Vagina (tissue), 2 donors: ENCODE measurements at regions not wholly inside any gene's neighbourhood (a gene's known extent, or its start where the extent isn't known, plus 50 kb on each side); places are given as distances from the start of the nearest gene placed in this dataset.

ENCODE experiments used
- DNase-seq, 2 donors: peaks; one replicate each; pipeline ENCODE4 v3.0.0-alpha.2; 2017; ENCODE audit errors: extremely low spot score in 2 of 2
- H3K27ac ChIP-seq: fragments of 200-600 bp; sonication (generic); one replicate; pipeline ENCODE4 v1.5.1; 2019
- H3K27me3 ChIP-seq: fragments of 200-600 bp; sonication (generic); one replicate; pipeline ENCODE4 v1.5.1; 2019
- H3K36me3 ChIP-seq, 2 donors: fragments of 200-600 bp; sonication (generic); one replicate each; pipeline ENCODE4 v1.5.1; 2017 to 2019
- H3K4me1 ChIP-seq: fragments of 200-600 bp; sonication (generic); one replicate; pipeline ENCODE4 v1.5.1; 2019
- H3K4me3 ChIP-seq, 2 donors: fragments of 200-600 bp; sonication (generic); 1 replicate in 1 of 2; 2 replicates in 1 of 2; pipeline ENCODE4 v1.5.1; 2016 to 2019
- H3K9me3 ChIP-seq: fragments of 200-600 bp; sonication (generic); one replicate; pipeline ENCODE4 v1.5.1; 2019
- POLR2A ChIP-seq, 2 donors: fragments of 450-650 bp; IDR thresholded peaks; one replicate each; pipeline ENCODE4 v1.6.1; 2017; ENCODE audit warnings: antibody characterized with exemption in 2 of 2, mild to moderate bottlenecking in 2 of 2, moderate library complexity in 2 of 2
- POLR2AphosphoS5 ChIP-seq, 2 donors: sonication (generic); formaldehyde crosslinking; IDR thresholded peaks; one replicate each; pipeline ENCODE4 v1.9.0; 2017; ENCODE audit warnings: antibody characterized with exemption in 2 of 2, mild to moderate bottlenecking in 2 of 2, low read depth in 1 of 2; ENCODE audit not compliant: insufficient read depth in 1 of 2
- intact Hi-C: fragments of 100-400 bp; cut with DNase I; formaldehyde crosslinking; loops from one replicate; pipeline ENCODE4 v1.15.1; 2023
- TF ChIP-seq, protein P1 (sequence below), 3 experiments: fragments of 450-650 bp in 2 of 3; fragments of 200-600 bp in 1 of 3; sonication (generic) in 1 of 3; IDR thresholded peaks; one replicate each; pipeline ENCODE4 v1.5.1; 2017 to 2019; ENCODE audit warnings: antibody characterized with exemption in 3 of 3, mild to moderate bottlenecking in 2 of 3, moderate library complexity in 2 of 3

DNA sequence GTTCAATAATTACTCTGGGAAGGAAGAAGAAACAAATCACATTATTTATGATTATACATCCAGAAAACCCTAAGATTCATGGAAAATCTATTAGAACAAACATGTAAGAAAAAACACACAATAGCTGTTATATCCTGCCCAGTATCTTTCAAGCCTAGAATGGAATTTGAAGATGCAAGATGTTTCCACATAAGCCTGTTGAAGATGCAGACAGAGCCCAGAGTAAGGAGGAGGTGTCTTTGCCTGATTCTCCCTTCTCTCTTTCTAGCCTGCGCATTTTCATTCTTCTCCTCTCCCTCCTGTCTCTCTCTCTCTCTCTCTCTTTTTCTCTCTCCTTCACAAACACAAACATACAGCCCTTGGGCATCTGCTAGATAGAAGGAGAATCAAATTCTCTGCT, 170.1 kb upstream of the INHBA start:
- DNase-seq = no peak
- intact Hi-C loops = no loop called here
- Histone ChIP-seq H3K9me3 (no peaks in the 10 kb centered on the region), H3K27me3 (no peaks in the 10 kb centered on the region), H3K27ac (no peak overlapping the region), H3K36me3 (no peaks in the 10 kb centered on the region), H3K4me3 (no peak overlapping the region), H3K4me1 (peaks cover 7% of the 10 kb centered on the region)
- no peak for TF ChIP-seq POLR2AphosphoS5 (IDR thresholded peaks at IDR 0.05; ENCODE audit: insufficient read depth in 1 of 2, low read depth in 1 of 2)
- TF ChIP-seq, protein P1, sequence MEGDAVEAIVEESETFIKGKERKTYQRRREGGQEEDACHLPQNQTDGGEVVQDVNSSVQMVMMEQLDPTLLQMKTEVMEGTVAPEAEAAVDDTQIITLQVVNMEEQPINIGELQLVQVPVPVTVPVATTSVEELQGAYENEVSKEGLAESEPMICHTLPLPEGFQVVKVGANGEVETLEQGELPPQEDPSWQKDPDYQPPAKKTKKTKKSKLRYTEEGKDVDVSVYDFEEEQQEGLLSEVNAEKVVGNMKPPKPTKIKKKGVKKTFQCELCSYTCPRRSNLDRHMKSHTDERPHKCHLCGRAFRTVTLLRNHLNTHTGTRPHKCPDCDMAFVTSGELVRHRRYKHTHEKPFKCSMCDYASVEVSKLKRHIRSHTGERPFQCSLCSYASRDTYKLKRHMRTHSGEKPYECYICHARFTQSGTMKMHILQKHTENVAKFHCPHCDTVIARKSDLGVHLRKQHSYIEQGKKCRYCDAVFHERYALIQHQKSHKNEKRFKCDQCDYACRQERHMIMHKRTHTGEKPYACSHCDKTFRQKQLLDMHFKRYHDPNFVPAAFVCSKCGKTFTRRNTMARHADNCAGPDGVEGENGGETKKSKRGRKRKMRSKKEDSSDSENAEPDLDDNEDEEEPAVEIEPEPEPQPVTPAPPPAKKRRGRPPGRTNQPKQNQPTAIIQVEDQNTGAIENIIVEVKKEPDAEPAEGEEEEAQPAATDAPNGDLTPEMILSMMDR (IDR thresholded peaks at IDR 0.05) = no peak
- TF ChIP-seq POLR2A (IDR thresholded peaks at IDR 0.05) = no peak

DNA sequence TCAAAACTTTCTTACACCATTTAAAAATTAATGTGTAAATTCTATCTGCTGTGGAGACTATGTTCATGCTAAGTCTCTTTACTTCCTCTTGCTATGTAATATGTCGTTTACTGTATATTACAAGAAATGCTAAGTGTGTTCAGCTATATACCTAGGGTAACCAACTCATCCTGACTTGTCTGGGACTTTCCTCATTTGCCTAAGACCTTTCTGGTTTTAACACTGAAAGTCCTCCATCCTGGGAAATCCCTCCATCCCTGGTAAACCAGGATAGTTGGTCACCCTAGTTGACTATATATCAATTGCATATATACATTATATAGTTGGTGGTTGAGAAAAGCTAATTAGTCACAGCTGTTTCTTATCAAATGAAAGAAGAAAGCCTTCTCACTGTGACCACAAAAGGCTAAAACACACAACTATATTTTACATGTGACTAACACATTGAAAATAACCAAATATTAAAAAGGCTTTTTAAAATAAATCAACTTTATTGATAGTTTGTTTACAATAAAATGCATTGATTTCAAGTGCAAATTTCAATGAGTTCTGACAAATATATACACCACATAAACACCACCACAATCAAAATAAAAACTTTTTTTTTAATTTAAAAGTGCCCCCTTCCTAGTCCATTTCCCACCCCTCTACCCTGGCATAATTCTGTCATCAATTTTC, 167.7 kb upstream of the INHBA start:
- no peak for DNase-seq
- H3K27ac ChIP-seq = no peak overlapping the region
- peaks cover 7% of the 10 kb centered on the region for H3K4me1 ChIP-seq
- H3K9me3 ChIP-seq = no peaks in the 10 kb centered on the region
- intact Hi-C loops = no loop called here
- H3K36me3 ChIP-seq = no peaks in the 10 kb centered on the region
- no peaks in the 10 kb centered on the region for H3K27me3 ChIP-seq
- no peak overlapping the region for H3K4me3 ChIP-seq
- TF ChIP-seq, protein P1 (IDR thresholded peaks at IDR 0.05) = no peak
- TF ChIP-seq POLR2A (IDR thresholded peaks at IDR 0.05) = no peak
- TF ChIP-seq POLR2AphosphoS5 (IDR thresholded peaks at IDR 0.05; ENCODE audit: insufficient read depth in 1 of 2, low read depth in 1 of 2) = no peak

DNA sequence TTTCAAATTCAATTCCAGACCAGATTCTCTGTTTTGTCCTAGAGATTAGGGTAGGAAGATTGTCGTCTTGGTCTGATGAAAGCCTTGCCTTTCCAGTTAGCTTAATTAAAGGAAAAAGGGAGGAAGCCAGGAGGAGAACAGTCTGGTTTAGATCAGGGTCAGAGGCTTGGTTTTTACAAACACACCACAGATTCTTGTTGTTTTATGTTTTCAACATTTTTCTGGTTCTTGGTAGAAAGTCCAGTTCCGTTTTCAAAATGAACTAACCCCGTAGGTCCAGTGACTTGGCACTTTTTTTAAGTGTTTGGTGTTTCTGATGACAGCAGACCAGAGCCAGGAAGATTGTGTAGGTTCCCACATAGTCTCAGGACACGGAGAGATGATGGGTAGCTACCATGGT, 167.1 kb upstream of the INHBA start:
- no peak for DNase-seq
- H3K4me3 ChIP-seq = no peak overlapping the region
- intact Hi-C loops = no loop called here
- no peak overlapping the region for H3K27ac ChIP-seq
- no peaks in the 10 kb centered on the region for H3K36me3 ChIP-seq
- TF ChIP-seq POLR2AphosphoS5 (IDR thresholded peaks at IDR 0.05; ENCODE audit: insufficient read depth in 1 of 2, low read depth in 1 of 2) (no peak), POLR2A (IDR thresholded peaks at IDR 0.05) (no peak)
- TF ChIP-seq, protein P1 (IDR thresholded peaks at IDR 0.05) = no peak
- H3K27me3 ChIP-seq = no peaks in the 10 kb centered on the region
- no peaks in the 10 kb centered on the region for H3K9me3 ChIP-seq
- H3K4me1 ChIP-seq = peaks cover 7% of the 10 kb centered on the region

DNA sequence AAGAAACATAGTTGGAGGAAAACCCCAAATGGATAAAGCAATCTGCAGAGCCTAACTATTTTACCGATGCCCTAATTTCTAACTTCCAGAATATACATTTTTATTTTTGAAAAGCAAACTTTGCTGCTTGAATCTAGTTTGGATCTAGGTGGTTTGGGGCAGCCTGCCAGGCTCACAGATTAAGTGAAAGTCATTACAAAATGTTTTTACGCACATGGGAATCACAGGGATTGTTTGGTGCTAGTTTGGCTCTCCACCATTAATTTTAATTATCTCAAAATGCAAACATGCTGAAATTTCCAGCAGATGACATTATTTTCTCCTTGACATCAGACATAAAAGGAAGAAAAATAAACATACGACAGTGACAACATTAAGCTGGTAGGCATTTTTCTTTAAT, 166.7 kb upstream of the INHBA start:
- intact Hi-C loops = no loop called here
- H3K4me3 ChIP-seq = no peak overlapping the region
- no peaks in the 10 kb centered on the region for H3K9me3 ChIP-seq
- H3K27ac ChIP-seq = no peak overlapping the region
- TF ChIP-seq POLR2AphosphoS5 (IDR thresholded peaks at IDR 0.05; ENCODE audit: insufficient read depth in 1 of 2, low read depth in 1 of 2) = no peak
- TF ChIP-seq, protein P1 (IDR thresholded peaks at IDR 0.05) = no peak
- TF ChIP-seq POLR2A (IDR thresholded peaks at IDR 0.05) = no peak
- no peaks in the 10 kb centered on the region for H3K27me3 ChIP-seq
- H3K36me3 ChIP-seq = no peaks in the 10 kb centered on the region
- DNase-seq = no peak
- H3K4me1 ChIP-seq = peaks cover 7% of the 10 kb centered on the region

DNA sequence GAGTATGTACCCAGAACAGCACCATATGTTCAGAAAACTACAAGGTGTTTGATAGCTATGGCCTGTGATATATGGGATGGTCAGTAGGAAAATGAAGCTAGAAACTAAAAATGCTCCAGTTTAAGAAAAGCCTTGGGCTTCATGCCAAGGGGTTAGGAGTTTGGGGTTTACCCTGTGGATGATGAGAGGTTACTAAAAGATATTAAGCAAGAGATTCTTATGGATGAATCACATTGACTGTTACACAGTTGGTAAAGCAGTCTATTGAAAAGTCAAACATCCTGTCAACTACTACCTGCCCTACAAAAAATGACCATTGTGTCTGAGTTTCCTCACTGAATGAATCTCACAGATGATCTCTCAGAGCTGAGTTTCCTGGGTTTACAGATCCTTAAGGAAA, 166.2 kb upstream of the INHBA start:
- intact Hi-C loops = no loop called here
- peaks cover 7% of the 10 kb centered on the region for H3K4me1 ChIP-seq
- H3K9me3 ChIP-seq = no peaks in the 10 kb centered on the region
- TF ChIP-seq POLR2AphosphoS5 (IDR thresholded peaks at IDR 0.05; ENCODE audit: insufficient read depth in 1 of 2, low read depth in 1 of 2) (no peak), POLR2A (IDR thresholded peaks at IDR 0.05) (no peak)
- TF ChIP-seq, protein P1 (IDR thresholded peaks at IDR 0.05) = no peak
- H3K27ac ChIP-seq = no peak overlapping the region
- H3K27me3 ChIP-seq = no peaks in the 10 kb centered on the region
- H3K36me3 ChIP-seq = no peaks in the 10 kb centered on the region
- no peak for DNase-seq
- no peak overlapping the region for H3K4me3 ChIP-seq
